ENCODE measurements at regions not wholly inside any gene's neighbourhood (a gene's known extent, or its start where the extent isn't known, plus 50 kb on each side); places are given as distances from the start of the nearest gene placed in this dataset.

GRCh38 chr9:95773053-95773418, 102.5 kb upstream of the ERCC6L2 start:
- WGBS, 2 donors (ENCODE audit: extremely low coverage in 2 of 2, insufficient read length in 2 of 2, insufficient replicate concordance in 1 of 2) = no CpG with 5 or more reads among the region's 3 CpGs
- no peak overlapping the region for H3K27ac ChIP-seq (replicated peaks; ENCODE audit: low read length)

GRCh38 chr9:95772320-95773052, 103.0 kb upstream of the ERCC6L2 start:
- peaks cover 0 to 4% (median 0%) of the 10 kb centered on the region in 3 experiments for H3K27me3 ChIP-seq (ENCODE audit: control insufficient read depth in 3 of 3, insufficient read depth in 3 of 3, low read depth in 1 of 3, low read length in 3 of 3)
- H3K14ac ChIP-seq (ENCODE audit: low read length) = peak overlapping the region; percentile 40
- H2BK120ac ChIP-seq (ENCODE audit: low read depth, low read length) = no peak overlapping the region
- H3K79me1 ChIP-seq (ENCODE audit: low read depth, low read length) = no peaks in the 10 kb centered on the region
- no peak overlapping the region for H3K4ac ChIP-seq (ENCODE audit: low read length)
- peaks cover 26 to 42% of the 10 kb centered on the region in 2 donors for H3K4me1 ChIP-seq (ENCODE audit: control insufficient read depth in 2 of 2, insufficient read depth in 1 of 2, low read depth in 1 of 2, low read length in 2 of 2)
- no peaks in the 10 kb centered on the region for H3K9me3 ChIP-seq (replicated peaks in 1 of 2; ENCODE audit: control insufficient read depth in 2 of 2, insufficient read depth in 1 of 2, low read depth in 1 of 2, low read length in 2 of 2)
- no peak overlapping the region for H2AK5ac ChIP-seq (ENCODE audit: low read depth, low read length)
- no CpG with 5 or more reads among the region's 29 CpGs for whole genome bisulfite sequencing, 2 donors (ENCODE audit: extremely low coverage in 2 of 2, insufficient read length in 2 of 2, insufficient replicate concordance in 1 of 2)
- no peak overlapping the region for H3K9ac ChIP-seq (ENCODE audit: low read depth, low read length, poor library complexity)
- no peak overlapping the region for H4K8ac ChIP-seq (ENCODE audit: low read depth, low read length)
- H2AFZ ChIP-seq (ENCODE audit: low read length) = peak overlapping the region; percentile 90
- H3K18ac ChIP-seq (ENCODE audit: low read length) = peak overlapping the region; percentile 66
- H3K4me3 ChIP-seq (ENCODE audit: low read length in 2 of 2) = peak overlapping the region in 1 of 2 donors; percentile 43
- no peak overlapping the region for H4K91ac ChIP-seq (ENCODE audit: low read depth, low read length, poor library complexity)
- no peak overlapping the region for H2BK15ac ChIP-seq (ENCODE audit: low read length)
- peak overlapping the region; percentile 8 for H3K23ac ChIP-seq (ENCODE audit: low read depth, low read length, poor library complexity)
- H3K4me2 ChIP-seq (ENCODE audit: insufficient read depth, low read length, poor library complexity, severe bottlenecking) = peak overlapping the region; percentile 38
- peak overlapping the region; percentile 19 for H3K27ac ChIP-seq (replicated peaks; ENCODE audit: low read length)
- DNase-seq (ENCODE audit: low spot score) = peak; percentile 53
- no peak overlapping the region for H2BK5ac ChIP-seq (ENCODE audit: low read length)
- no peak overlapping the region for H2BK12ac ChIP-seq (ENCODE audit: low read length)
- no peaks in the 10 kb centered on the region for H3K36me3 ChIP-seq (replicated peaks in 1 of 2; ENCODE audit: control insufficient read depth in 2 of 2, insufficient read depth in 2 of 2, low read length in 2 of 2)

More at GRCh38 chr9:95773053-95773418, 102.5 kb upstream of the ERCC6L2 start:
- Histone ChIP-seq H3K9me3 (replicated peaks in 1 of 2; ENCODE audit: control insufficient read depth in 2 of 2, insufficient read depth in 1 of 2, low read depth in 1 of 2, low read length in 2 of 2) (no peaks in the 10 kb centered on the region), H4K8ac (ENCODE audit: low read depth, low read length) (no peak overlapping the region), H3K9ac (ENCODE audit: low read depth, low read length, poor library complexity) (no peak overlapping the region), H3K14ac (ENCODE audit: low read length) (peak overlapping the region; percentile 40), H2AK5ac (ENCODE audit: low read depth, low read length) (no peak overlapping the region), H3K23ac (ENCODE audit: low read depth, low read length, poor library complexity) (no peak overlapping the region), H4K91ac (ENCODE audit: low read depth, low read length, poor library complexity) (no peak overlapping the region), H3K27me3 (ENCODE audit: control insufficient read depth in 3 of 3, insufficient read depth in 3 of 3, low read depth in 1 of 3, low read length in 3 of 3) (peaks cover 0 to 4% (median 0%) of the 10 kb centered on the region in 3 experiments), H2BK12ac (ENCODE audit: low read length) (no peak overlapping the region), H2AFZ (ENCODE audit: low read length) (peak overlapping the region; percentile 90), H2BK120ac (ENCODE audit: low read depth, low read length) (no peak overlapping the region), H3K4me2 (ENCODE audit: insufficient read depth, low read length, poor library complexity, severe bottlenecking) (no peak overlapping the region), H3K18ac (ENCODE audit: low read length) (peak overlapping the region; percentile 66), H3K4me3 (ENCODE audit: low read length in 2 of 2) (no peak overlapping the region), H3K36me3 (replicated peaks in 1 of 2; ENCODE audit: control insufficient read depth in 2 of 2, insufficient read depth in 2 of 2, low read length in 2 of 2) (no peaks in the 10 kb centered on the region), H2BK15ac (ENCODE audit: low read length) (no peak overlapping the region), H3K4ac (ENCODE audit: low read length) (no peak overlapping the region), H3K4me1 (ENCODE audit: control insufficient read depth in 2 of 2, insufficient read depth in 1 of 2, low read depth in 1 of 2, low read length in 2 of 2) (peaks cover 28 to 45% of the 10 kb centered on the region in 2 donors), H3K79me1 (ENCODE audit: low read depth, low read length) (no peaks in the 10 kb centered on the region), H2BK5ac (ENCODE audit: low read length) (no peak overlapping the region)
- no peak for DNase-seq (ENCODE audit: low spot score)

GRCh38 chr9:95771556-95772246, 103.8 kb upstream of the ERCC6L2 start:
- no peak overlapping the region for H3K4ac ChIP-seq (ENCODE audit: low read length)
- peak overlapping the region in 1 of 2 donors; percentile 43 for H3K4me3 ChIP-seq (ENCODE audit: low read length in 2 of 2)
- peak overlapping the region; percentile 59 for H3K4me2 ChIP-seq (ENCODE audit: insufficient read depth, low read length, poor library complexity, severe bottlenecking)
- peak overlapping the region; percentile 27 for H3K14ac ChIP-seq (ENCODE audit: low read length)
- H3K79me1 ChIP-seq (ENCODE audit: low read depth, low read length) = no peaks in the 10 kb centered on the region
- H3K27ac ChIP-seq (replicated peaks; ENCODE audit: low read length) = no peak overlapping the region
- H3K9me3 ChIP-seq (replicated peaks in 1 of 2; ENCODE audit: control insufficient read depth in 2 of 2, insufficient read depth in 1 of 2, low read depth in 1 of 2, low read length in 2 of 2) = no peaks in the 10 kb centered on the region
- no peak overlapping the region for H2BK120ac ChIP-seq (ENCODE audit: low read depth, low read length)
- no peak overlapping the region for H2BK5ac ChIP-seq (ENCODE audit: low read length)
- H3K4me1 ChIP-seq (ENCODE audit: control insufficient read depth in 2 of 2, insufficient read depth in 1 of 2, low read depth in 1 of 2, low read length in 2 of 2) = peaks cover 23 to 34% of the 10 kb centered on the region in 2 donors
- peak overlapping the region; percentile 7 for H2BK15ac ChIP-seq (ENCODE audit: low read length)
- H3K27me3 ChIP-seq (ENCODE audit: control insufficient read depth in 3 of 3, insufficient read depth in 3 of 3, low read depth in 1 of 3, low read length in 3 of 3) = peaks cover 0 to 4% (median 0%) of the 10 kb centered on the region in 3 experiments
- H2BK12ac ChIP-seq (ENCODE audit: low read length) = no peak overlapping the region
- no peaks in the 10 kb centered on the region for H3K36me3 ChIP-seq (replicated peaks in 1 of 2; ENCODE audit: control insufficient read depth in 2 of 2, insufficient read depth in 2 of 2, low read length in 2 of 2)
- H3K18ac ChIP-seq (ENCODE audit: low read length) = peak overlapping the region; percentile 77
- H4K91ac ChIP-seq (ENCODE audit: low read depth, low read length, poor library complexity) = no peak overlapping the region
- H3K9ac ChIP-seq (ENCODE audit: low read depth, low read length, poor library complexity) = no peak overlapping the region
- H4K8ac ChIP-seq (ENCODE audit: low read depth, low read length) = no peak overlapping the region
- no CpG with 5 or more reads among the region's 20 CpGs for WGBS, 2 donors (ENCODE audit: extremely low coverage in 2 of 2, insufficient read length in 2 of 2, insufficient replicate concordance in 1 of 2)
- peak; percentile 61 for DNase-seq (ENCODE audit: low spot score)
- peak overlapping the region; percentile 8 for H3K23ac ChIP-seq (ENCODE audit: low read depth, low read length, poor library complexity)
- peak overlapping the region; percentile 90 for H2AFZ ChIP-seq (ENCODE audit: low read length)
- H2AK5ac ChIP-seq (ENCODE audit: low read depth, low read length) = no peak overlapping the region

- no peak overlapping the region for H2BK5ac ChIP-seq (ENCODE audit: low read length)
- no peak overlapping the region for H3K9ac ChIP-seq (ENCODE audit: low read depth, low read length, poor library complexity)
- H2BK120ac ChIP-seq (ENCODE audit: low read depth, low read length) = no peak overlapping the region
- peak overlapping the region in 1 of 2 donors; percentile 43 for H3K4me3 ChIP-seq (ENCODE audit: low read length in 2 of 2)
- H3K79me1 ChIP-seq (ENCODE audit: low read depth, low read length) = no peaks in the 10 kb centered on the region
- no peaks in the 10 kb centered on the region for H3K9me3 ChIP-seq (replicated peaks in 1 of 2; ENCODE audit: control insufficient read depth in 2 of 2, insufficient read depth in 1 of 2, low read depth in 1 of 2, low read length in 2 of 2)
- H2BK12ac ChIP-seq (ENCODE audit: low read length) = no peak overlapping the region
- H3K27ac ChIP-seq (replicated peaks; ENCODE audit: low read length) = no peak overlapping the region
- no CpG with 5 or more reads among the region's 7 CpGs for WGBS, 2 donors (ENCODE audit: extremely low coverage in 2 of 2, insufficient read length in 2 of 2, insufficient replicate concordance in 1 of 2)
- H3K4me2 ChIP-seq (ENCODE audit: insufficient read depth, low read length, poor library complexity, severe bottlenecking) = no peak overlapping the region
- no peak overlapping the region for H2AK5ac ChIP-seq (ENCODE audit: low read depth, low read length)
- no peak overlapping the region for H3K18ac ChIP-seq (ENCODE audit: low read length)
- peak; percentile 59 for DNase-seq (ENCODE audit: low spot score)
- H3K4ac ChIP-seq (ENCODE audit: low read length) = no peak overlapping the region
- no peak overlapping the region for H2BK15ac ChIP-seq (ENCODE audit: low read length)
- peaks cover 0 to 4% (median 0%) of the 10 kb centered on the region in 3 experiments for H3K27me3 ChIP-seq (ENCODE audit: control insufficient read depth in 3 of 3, insufficient read depth in 3 of 3, low read depth in 1 of 3, low read length in 3 of 3)
- H3K4me1 ChIP-seq (ENCODE audit: control insufficient read depth in 2 of 2, insufficient read depth in 1 of 2, low read depth in 1 of 2, low read length in 2 of 2) = peaks cover 25 to 38% of the 10 kb centered on the region in 2 donors
- H2AFZ ChIP-seq (ENCODE audit: low read length) = peak overlapping the region; percentile 54
- H4K8ac ChIP-seq (ENCODE audit: low read depth, low read length) = no peak overlapping the region
- no peak overlapping the region for H3K23ac ChIP-seq (ENCODE audit: low read depth, low read length, poor library complexity)
- H4K91ac ChIP-seq (ENCODE audit: low read depth, low read length, poor library complexity) = no peak overlapping the region
- H3K14ac ChIP-seq (ENCODE audit: low read length) = no peak overlapping the region
- H3K36me3 ChIP-seq (replicated peaks in 1 of 2; ENCODE audit: control insufficient read depth in 2 of 2, insufficient read depth in 2 of 2, low read length in 2 of 2) = no peaks in the 10 kb centered on the region
These were observed 104.8 kb upstream of the ERCC6L2 start for GRCh38 chr9:95770653-95771131.
